Limb (tissue), 2 donors: ENCODE measurements at regions not wholly inside any gene's neighbourhood (a gene's known extent, or its start where the extent isn't known, plus 50 kb on each side); places are given as distances from the start of the nearest gene placed in this dataset.
A peak's percentile ranks its signal among the peaks of the same experiment; 100 is the strongest.

Experiments
- DNase-seq, 2 donors: peaks; one replicate each; pipeline ENCODE4 v3.0.0-alpha.2; 2016; ENCODE audit errors: extremely low spot score in 2 of 2

DNA sequence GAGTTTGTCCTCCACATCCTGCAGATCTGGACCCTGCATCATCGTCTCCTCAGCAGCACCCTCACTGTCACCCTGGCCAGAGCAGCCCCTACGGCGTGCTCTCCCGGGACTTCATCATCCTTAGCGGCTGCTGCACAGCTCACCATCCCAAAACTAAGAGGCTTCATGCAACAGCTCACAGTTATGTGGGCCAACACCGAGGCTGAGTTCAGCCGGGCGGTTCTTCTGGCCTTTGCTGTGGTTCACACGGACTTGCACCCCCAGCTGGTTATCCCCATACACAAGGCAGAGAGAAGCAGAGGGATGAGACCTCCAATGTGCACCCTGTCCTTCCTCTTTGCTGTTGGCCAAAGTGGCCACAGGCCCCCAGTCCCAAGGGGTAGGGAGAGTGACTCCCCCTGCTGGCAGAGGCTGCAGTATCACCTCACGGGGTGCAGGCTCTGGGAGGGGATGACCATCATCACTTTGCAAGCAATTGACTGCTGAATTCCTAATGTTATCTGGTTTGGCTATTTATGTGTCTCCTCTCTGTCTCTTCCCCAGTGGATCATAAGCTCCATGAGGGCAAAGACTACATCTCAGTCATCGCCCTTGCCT lies 276.8 kb downstream of the BRD1 start:
- no peak for DNase-seq

GRCh38 chr22:49550141-49550430 lies 277.6 kb downstream of the BRD1 start:
- no peak for DNase-seq

DNA sequence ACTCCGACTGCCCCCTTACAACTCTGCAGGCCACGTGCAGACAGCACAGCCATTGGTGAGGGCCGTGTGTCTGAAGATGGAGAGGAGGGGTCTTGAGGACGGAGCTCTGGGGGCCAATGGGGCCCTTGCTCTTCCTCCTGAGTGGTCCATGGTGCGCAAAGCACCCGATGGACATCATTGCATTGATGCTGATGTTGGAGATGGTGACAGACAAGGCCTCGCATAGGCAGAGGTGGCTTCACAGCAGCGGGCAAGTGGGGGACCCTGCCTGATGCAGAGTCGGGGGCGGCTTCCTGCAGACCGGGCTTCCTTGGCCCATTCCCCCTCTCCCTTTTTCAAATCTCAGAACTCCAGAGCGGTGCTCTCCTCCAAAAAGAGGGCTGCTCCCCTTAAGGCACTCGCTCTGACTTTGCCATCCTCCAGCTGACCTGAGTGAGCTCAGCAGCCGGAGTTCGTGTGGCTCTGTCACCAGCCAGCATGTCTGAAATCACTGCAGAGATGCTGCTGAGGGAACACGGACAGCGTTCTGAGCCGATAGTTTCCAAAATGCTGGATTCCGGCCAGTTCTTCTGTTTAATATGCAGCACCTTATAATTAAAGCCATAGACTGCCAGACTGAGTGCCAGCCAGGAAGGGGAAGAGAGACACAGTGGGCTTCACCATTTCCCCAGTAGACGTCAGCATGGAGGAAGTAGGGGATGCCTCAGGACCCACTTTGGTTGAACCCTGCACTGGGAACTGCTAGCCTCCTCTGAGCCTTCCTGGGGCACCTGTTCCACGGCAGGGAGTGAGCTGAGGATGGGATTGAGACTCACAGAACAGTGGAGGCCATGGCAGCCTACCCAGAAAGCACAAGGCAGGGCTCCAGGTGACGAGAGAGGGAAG lies 278.2 kb downstream of the BRD1 start:
- DNase-seq: no peak

DNA sequence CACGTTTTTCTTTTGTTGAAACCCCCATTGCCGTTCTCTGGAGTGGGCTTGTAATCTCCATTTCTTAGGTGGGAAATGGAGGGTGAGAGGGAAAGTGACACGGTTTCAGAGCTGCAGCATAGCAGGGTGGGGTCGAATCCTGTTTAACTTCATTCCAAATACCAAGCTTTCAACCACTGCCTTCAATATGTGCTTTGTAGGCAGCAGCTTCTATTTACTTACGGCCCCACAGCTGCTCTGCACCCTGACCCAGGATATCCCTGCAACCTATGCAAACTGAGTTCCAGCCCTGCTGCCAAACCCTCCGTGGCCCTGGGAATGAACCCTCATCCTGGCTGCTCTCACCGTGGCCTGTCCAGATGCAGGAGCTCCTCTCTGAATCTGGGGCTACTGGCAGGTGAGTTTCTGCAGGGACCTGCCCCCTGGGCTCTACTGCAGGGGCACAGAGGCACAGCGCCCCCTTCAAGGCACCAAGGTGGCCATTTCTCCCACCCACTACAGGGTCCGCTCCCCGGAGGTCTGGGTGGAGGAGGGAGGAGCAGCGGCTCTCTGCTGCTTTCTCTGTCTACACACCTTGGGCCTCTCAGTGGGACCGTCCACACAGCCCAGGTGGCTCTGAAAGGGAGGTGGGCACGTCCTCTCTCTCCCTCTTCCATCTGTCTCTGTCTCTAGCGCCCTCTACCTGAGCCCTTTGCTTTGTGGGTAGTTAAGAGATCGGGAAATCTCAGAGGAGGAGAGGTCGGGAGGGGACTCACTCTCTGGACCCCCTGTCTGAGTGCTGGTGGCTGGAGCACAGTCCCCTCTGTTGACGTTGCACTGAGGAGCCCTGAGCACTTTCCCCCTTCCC lies 279.1 kb downstream of the BRD1 start:
- DNase-seq: peak in 1 of 2 donors; percentile 14

GRCh38 chr22:49547751-49548239 lies 279.9 kb downstream of the BRD1 start:
- peak in 1 of 2 donors; percentile 20 for DNase-seq

DNA sequence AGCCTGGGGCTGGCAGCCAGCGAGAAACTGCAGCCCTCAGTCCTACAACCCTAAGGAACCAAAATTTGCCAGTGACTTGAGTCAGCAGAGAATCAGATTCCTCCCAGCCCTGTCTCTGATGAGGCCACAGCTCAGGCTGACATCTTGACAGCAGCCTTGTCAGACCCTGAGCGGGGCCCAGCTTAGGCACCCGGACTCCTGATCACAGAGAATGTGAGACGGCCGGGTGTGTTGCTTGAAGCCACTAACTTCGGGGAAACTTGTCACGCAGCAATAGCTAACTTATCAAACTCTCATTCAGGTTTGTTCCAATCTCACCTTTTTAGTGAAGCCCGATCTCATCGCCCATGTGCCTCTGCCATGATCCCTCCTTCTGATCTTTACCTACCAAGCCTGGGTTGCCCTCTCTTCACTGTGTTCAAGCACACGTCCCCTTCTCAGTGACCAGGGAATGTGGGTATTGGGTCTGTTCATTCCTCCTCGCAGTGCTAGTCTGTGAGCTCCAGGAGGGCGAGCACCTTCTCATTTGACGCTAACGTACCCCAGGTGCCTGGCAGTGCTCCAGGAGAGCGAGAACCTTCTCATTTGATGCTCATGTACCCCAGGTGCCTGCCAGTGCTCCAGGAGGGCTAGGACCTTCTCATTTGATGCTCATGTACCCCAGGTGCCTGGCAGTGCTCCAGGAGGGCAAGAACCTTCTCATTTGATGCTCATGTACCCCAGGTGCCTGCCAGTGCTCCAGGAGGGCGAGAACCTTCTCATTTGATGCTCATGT lies 280.7 kb downstream of the BRD1 start:
- DNase-seq: peak in 1 of 2 donors; percentile 7

DNA sequence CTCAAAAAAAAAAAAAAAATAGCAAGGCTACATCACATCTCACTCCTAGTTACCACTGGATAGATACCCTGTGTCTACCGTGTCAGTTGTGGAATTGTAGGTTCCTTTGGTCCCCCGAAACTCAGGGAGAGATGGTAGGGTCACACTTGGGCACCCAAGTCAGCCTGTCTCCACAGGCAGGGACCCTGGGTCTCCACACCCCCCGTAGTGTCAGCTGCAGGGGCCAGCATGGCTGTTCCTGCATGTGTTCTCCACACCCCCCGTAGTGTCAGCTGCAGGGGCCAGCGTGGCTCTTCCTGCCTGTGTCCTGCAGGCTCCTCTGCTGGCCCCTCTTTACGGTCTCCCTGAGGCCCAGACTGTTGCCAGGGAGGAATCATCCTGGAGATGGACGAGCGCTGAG lies 282.1 kb downstream of the BRD1 start:
- peak in 1 of 2 donors; percentile 16 for DNase-seq

GRCh38 chr22:49544286-49544685 lies 283.4 kb downstream of the BRD1 start:
- peak in 1 of 2 donors; percentile 9 for DNase-seq

- DNase-seq: peak in 1 of 2 donors; percentile 11
Measured at GRCh38 chr22:49543876-49544275, 283.8 kb downstream of the BRD1 start.

GRCh38 chr22:49541693-49542230 lies 285.9 kb downstream of the BRD1 start:
- DNase-seq: no peak

DNA sequence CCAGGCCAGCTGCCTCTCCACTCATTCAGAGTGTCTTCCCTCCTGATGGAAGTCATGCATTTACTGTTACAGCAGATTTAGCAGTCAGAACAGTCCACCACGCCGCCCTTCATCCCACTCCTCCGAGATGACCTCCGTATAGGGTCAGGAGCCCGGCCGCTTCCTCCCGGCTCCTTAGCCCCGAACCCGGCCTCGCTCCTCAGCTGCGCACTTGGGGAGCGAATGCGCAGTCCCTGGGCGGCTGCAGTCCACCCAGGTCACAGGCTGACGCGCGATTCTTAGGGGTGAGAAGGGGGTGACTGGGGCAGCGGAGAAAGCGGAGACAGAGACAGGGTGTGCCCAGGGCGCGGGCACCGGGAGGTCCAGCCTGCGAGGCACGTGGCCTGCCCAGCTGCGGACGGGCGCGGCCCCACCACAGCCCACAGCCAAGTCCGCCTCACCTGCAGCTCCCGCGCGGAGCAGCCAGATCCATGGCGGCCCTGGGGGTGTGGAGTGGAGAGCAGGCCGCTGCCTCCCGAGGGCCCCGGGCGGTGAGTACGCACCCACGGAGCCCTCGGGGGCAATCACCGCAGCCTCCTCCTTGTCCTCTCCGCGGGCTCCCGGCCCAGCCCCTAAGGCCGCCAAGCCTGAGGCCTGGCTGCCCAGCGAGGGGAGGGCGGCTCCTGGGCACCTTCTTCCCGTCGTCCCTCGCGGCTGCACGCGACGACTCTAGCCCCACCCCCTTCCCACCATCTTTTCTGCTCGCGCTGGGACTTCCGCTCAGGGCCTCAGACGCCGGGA lies 286.6 kb downstream of the BRD1 start:
- no peak for DNase-seq

DNA sequence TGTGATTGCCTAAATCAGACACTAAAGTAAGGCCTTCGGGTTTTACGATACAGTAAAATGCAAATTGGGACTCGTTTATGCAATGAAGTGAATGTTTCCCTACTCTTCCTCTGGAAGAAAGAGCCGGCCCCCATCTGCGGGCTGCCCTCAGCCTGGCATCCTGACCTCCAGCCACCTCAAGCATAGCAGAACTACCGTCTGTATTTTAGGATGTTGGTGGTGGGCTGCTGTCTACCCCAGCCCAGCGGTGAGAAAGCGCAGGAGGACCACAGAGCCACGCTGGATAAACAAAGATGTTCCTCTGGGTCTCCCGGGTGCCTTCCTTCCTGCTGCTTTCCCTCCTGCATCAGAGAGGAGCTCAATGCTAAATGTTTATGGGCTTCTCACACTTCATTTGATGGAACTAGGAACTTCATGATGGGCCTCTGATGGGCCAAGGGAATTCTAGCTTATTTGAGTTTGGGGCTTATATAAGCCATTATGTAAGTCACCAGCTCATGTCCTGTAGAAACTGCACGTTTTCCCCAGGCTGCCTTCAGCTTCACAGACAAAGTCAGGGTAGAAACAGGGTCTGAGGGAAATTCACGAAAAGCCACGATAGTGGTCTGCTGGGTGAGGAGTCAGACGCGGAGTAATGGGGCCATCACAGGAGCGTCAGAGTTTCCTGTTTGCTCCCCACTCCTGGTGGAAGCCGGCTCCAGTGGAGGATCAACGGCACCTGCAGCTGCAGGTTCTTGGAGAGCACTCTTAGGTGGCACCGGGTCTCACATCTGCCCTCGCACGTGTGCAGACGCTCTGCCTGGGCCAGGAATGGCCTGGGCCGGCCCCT lies 287.4 kb downstream of the BRD1 start:
- DNase-seq: no peak

DNA sequence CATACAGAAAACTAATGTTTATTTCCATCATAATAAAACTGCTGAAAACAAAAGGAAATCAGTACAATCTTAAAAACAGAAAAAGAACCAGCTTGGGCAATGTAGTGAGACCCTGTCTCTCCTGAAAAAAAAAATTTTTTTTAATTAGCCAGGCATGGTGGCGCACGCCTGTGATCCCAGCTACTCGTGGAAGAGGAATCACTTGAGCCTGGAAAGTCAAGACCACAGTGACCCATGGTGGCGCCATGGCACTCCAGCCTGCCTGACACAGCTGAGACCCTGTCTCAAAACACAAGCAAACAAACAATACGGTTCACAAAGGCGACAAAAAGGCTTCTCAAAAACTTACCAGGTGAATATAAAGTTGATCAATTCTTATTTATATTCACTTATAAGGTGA lies 289.7 kb downstream of the BRD1 start:
- DNase-seq: no peak

GRCh38 chr22:49536571-49537131 lies 291.0 kb downstream of the BRD1 start:
- DNase-seq: no peak

GRCh38 chr22:49535527-49536125 lies 292.0 kb downstream of the BRD1 start:
- no peak for DNase-seq

DNA sequence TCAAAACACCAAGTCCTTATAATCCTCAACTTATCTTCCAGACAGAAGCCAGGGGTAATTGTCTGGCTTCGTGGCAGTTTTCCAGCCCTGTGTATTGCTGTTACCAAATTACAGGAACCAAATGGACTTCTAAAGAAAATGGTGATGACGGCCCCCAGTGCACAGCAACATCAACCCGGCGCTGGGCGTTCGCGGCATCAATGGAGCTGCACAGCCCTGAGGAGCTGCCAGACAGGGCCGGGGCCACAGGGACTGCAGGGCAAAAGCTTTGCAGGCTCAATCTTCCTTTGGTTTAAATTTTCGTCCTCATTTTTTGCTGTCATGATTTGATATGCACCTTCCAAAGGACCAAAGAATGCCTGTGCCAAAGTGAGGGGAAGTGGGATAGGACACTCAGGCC lies 292.5 kb downstream of the BRD1 start:
- DNase-seq: no peak

- no peak for DNase-seq
Measured at GRCh38 chr22:49534386-49534785, 293.3 kb downstream of the BRD1 start.

DNA sequence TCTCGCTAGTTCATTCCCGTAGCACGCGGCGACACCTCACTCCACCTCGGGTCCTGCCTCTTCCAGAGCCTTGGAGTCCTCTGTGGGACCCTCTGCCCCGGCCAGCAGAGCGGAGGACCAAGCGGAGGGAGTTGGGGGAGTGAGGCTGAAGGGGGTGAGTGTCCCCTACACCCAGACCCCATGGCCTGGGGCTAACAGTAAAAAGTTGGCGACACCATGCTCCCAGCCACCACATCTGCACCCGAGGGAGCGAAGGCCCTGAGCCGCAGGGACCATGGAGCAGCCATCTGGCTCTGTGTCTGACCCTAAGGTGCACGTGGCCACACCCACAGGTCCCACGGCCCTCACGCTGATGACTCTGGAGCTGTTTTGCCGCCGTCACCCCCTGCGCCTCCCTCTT lies 293.8 kb downstream of the BRD1 start:
- no peak for DNase-seq
